ENCODE measurements at regions not wholly inside any gene's neighbourhood (a gene's known extent, or its start where the extent isn't known, plus 50 kb on each side); places are given as distances from the start of the nearest gene placed in this dataset.

DNA sequence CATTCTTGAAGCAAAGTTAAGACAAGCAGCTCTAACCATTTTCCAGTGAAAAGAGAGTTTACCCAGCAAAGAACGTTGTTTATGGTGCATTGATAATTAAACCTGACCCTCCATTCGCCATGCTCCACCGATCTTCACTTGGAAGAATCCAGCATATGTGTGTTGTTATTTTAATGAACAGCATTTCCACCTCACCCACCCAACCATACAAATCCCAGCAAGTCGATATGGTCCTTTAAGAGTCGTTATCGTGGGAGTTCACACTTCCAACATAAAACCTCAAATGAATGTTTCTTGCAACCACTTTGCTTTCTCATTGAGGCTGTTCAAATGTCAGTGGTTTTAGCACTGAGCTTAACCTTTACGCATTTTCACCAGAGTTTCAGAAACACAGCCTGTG is 147.4 kb upstream of the LDB2 start:
- TF ChIP-seq, protein P1, sequence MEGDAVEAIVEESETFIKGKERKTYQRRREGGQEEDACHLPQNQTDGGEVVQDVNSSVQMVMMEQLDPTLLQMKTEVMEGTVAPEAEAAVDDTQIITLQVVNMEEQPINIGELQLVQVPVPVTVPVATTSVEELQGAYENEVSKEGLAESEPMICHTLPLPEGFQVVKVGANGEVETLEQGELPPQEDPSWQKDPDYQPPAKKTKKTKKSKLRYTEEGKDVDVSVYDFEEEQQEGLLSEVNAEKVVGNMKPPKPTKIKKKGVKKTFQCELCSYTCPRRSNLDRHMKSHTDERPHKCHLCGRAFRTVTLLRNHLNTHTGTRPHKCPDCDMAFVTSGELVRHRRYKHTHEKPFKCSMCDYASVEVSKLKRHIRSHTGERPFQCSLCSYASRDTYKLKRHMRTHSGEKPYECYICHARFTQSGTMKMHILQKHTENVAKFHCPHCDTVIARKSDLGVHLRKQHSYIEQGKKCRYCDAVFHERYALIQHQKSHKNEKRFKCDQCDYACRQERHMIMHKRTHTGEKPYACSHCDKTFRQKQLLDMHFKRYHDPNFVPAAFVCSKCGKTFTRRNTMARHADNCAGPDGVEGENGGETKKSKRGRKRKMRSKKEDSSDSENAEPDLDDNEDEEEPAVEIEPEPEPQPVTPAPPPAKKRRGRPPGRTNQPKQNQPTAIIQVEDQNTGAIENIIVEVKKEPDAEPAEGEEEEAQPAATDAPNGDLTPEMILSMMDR (conservative IDR thresholded peaks at IDR 0.05; ENCODE audit: low read depth, low read length), result no peak
- no peak for TF ChIP-seq EZH2 (IDR thresholded peaks at IDR 0.05; ENCODE audit: low read length, unreplicated experiment)
- TF ChIP-seq EZH2phosphoT487 (IDR thresholded peaks at IDR 0.05; ENCODE audit: borderline replicate concordance, low read length), result no peak
